ENCODE measurements at regions not wholly inside any gene's neighbourhood (a gene's known extent, or its start where the extent isn't known, plus 50 kb on each side); places are given as distances from the start of the nearest gene placed in this dataset.

DNA sequence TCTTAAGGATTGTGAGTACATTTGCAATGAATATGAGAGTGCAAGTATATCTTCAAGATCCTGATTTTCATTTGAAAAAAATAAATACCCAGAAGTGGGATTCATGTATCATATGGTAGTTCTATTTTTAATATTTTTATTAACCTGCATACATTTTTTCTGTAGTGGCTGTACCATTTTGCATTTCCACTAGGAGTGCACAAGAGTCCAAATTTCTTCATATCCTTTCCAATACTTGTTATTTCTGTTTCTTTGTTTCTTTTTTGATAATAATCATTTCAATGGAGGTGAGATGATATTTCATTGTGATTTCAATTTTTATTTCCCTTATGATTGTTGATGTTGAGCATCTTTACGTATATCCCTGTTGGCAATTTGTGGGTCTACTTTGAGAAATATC is 759.8 kb upstream of the CNTN5 start:
- TF ChIP-seq POLR2A (IDR thresholded peaks at IDR 0.05; ENCODE audit: extremely low read depth, insufficient read length): no peak
- TF ChIP-seq, protein P1, sequence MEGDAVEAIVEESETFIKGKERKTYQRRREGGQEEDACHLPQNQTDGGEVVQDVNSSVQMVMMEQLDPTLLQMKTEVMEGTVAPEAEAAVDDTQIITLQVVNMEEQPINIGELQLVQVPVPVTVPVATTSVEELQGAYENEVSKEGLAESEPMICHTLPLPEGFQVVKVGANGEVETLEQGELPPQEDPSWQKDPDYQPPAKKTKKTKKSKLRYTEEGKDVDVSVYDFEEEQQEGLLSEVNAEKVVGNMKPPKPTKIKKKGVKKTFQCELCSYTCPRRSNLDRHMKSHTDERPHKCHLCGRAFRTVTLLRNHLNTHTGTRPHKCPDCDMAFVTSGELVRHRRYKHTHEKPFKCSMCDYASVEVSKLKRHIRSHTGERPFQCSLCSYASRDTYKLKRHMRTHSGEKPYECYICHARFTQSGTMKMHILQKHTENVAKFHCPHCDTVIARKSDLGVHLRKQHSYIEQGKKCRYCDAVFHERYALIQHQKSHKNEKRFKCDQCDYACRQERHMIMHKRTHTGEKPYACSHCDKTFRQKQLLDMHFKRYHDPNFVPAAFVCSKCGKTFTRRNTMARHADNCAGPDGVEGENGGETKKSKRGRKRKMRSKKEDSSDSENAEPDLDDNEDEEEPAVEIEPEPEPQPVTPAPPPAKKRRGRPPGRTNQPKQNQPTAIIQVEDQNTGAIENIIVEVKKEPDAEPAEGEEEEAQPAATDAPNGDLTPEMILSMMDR (IDR thresholded peaks at IDR 0.05; ENCODE audit: low read depth, low read length): no peak
- TF ChIP-seq, protein P2, sequence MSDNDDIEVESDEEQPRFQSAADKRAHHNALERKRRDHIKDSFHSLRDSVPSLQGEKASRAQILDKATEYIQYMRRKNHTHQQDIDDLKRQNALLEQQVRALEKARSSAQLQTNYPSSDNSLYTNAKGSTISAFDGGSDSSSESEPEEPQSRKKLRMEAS (IDR thresholded peaks at IDR 0.05; ENCODE audit: low read depth, low read length): no peak

Data from NB4 (cell line).